Liver (tissue), 3 donors: ENCODE measurements at regions not wholly inside any gene's neighbourhood (a gene's known extent, or its start where the extent isn't known, plus 50 kb on each side); places are given as distances from the start of the nearest gene placed in this dataset.

ENCODE experiments used
- GABPA ChIP-seq, 2 donors: IDR thresholded peaks in 1 of 2; conservative IDR thresholded peaks in 1 of 2; 2 replicates each; pipeline ENCODE4 v1.6.1; 2016; ENCODE audit warnings: antibody characterized with exemption in 2 of 2, mild to moderate bottlenecking in 1 of 2, moderate library complexity in 1 of 2
- JUND ChIP-seq, 2 donors: IDR thresholded peaks; 2 replicates each; pipeline ENCODE4 v1.6.1; 2016; ENCODE audit warnings: antibody characterized with exemption in 2 of 2
- MAX ChIP-seq: IDR thresholded peaks from 2 replicates; pipeline ENCODE4 v1.6.1; 2016; ENCODE audit warnings: antibody characterized with exemption
- RXRA ChIP-seq, 2 donors: IDR thresholded peaks; 2 replicates each; pipeline ENCODE4 v1.6.1; 2017 to 2018; ENCODE audit warnings: antibody characterized with exemption in 2 of 2, mild to moderate bottlenecking in 1 of 2
- TF ChIP-seq, protein P1 (sequence below): IDR thresholded peaks from 2 replicates; pipeline ENCODE4 v1.6.1; 2016; ENCODE audit warnings: antibody characterized with exemption, mild to moderate bottlenecking
- TF ChIP-seq, protein P2 (sequence below): fragments of 150-350 bp; IDR thresholded peaks from 2 replicates; pipeline ENCODE4 v1.5.1; 2017; ENCODE audit warnings: improper control_type of control experiment, low read depth, low read length; ENCODE audit not compliant: missing input control
- TF ChIP-seq, protein P3 (sequence below): IDR thresholded peaks from 2 replicates; pipeline ENCODE4 v1.6.1; 2016; ENCODE audit warnings: antibody characterized with exemption
- donor health status: healthy.
- donor health status: healthy.

DNA sequence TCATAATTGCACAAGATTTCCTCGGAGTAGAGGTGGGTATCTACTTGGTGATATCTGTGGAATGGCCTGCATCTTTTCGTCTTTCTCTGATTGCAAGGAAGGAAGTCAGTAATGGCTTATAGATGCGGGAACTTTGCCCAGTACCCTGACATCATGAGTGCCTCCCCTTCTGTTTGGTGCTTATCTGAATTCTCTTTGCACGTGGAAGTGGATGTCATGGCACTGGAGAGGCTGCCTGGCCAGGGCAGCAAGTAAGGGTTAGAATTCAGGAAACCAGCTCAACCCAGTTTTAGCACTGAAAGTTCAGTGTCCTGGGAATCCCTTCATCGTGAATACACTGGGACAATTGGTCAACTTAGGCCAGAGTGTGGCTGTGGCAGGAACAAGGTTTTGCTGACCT lies 83.5 kb upstream of the RAPGEF2 start:
- TF ChIP-seq, protein P1, sequence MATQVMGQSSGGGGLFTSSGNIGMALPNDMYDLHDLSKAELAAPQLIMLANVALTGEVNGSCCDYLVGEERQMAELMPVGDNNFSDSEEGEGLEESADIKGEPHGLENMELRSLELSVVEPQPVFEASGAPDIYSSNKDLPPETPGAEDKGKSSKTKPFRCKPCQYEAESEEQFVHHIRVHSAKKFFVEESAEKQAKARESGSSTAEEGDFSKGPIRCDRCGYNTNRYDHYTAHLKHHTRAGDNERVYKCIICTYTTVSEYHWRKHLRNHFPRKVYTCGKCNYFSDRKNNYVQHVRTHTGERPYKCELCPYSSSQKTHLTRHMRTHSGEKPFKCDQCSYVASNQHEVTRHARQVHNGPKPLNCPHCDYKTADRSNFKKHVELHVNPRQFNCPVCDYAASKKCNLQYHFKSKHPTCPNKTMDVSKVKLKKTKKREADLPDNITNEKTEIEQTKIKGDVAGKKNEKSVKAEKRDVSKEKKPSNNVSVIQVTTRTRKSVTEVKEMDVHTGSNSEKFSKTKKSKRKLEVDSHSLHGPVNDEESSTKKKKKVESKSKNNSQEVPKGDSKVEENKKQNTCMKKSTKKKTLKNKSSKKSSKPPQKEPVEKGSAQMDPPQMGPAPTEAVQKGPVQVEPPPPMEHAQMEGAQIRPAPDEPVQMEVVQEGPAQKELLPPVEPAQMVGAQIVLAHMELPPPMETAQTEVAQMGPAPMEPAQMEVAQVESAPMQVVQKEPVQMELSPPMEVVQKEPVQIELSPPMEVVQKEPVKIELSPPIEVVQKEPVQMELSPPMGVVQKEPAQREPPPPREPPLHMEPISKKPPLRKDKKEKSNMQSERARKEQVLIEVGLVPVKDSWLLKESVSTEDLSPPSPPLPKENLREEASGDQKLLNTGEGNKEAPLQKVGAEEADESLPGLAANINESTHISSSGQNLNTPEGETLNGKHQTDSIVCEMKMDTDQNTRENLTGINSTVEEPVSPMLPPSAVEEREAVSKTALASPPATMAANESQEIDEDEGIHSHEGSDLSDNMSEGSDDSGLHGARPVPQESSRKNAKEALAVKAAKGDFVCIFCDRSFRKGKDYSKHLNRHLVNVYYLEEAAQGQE: no peak
- TF ChIP-seq, protein P2, sequence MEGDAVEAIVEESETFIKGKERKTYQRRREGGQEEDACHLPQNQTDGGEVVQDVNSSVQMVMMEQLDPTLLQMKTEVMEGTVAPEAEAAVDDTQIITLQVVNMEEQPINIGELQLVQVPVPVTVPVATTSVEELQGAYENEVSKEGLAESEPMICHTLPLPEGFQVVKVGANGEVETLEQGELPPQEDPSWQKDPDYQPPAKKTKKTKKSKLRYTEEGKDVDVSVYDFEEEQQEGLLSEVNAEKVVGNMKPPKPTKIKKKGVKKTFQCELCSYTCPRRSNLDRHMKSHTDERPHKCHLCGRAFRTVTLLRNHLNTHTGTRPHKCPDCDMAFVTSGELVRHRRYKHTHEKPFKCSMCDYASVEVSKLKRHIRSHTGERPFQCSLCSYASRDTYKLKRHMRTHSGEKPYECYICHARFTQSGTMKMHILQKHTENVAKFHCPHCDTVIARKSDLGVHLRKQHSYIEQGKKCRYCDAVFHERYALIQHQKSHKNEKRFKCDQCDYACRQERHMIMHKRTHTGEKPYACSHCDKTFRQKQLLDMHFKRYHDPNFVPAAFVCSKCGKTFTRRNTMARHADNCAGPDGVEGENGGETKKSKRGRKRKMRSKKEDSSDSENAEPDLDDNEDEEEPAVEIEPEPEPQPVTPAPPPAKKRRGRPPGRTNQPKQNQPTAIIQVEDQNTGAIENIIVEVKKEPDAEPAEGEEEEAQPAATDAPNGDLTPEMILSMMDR: no peak
- TF ChIP-seq GABPA (IDR thresholded peaks at IDR 0.05 in 1 of 2, conservative IDR thresholded peaks at IDR 0.05 in 1 of 2) (no peak), JUND (IDR thresholded peaks at IDR 0.05) (no peak), MAX (no peak), RXRA (IDR thresholded peaks at IDR 0.05) (no peak)
- TF ChIP-seq, protein P3, sequence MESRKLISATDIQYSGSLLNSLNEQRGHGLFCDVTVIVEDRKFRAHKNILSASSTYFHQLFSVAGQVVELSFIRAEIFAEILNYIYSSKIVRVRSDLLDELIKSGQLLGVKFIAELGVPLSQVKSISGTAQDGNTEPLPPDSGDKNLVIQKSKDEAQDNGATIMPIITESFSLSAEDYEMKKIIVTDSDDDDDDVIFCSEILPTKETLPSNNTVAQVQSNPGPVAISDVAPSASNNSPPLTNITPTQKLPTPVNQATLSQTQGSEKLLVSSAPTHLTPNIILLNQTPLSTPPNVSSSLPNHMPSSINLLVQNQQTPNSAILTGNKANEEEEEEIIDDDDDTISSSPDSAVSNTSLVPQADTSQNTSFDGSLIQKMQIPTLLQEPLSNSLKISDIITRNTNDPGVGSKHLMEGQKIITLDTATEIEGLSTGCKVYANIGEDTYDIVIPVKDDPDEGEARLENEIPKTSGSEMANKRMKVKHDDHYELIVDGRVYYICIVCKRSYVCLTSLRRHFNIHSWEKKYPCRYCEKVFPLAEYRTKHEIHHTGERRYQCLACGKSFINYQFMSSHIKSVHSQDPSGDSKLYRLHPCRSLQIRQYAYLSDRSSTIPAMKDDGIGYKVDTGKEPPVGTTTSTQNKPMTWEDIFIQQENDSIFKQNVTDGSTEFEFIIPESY: no peak
